ENCODE measurements at regions not wholly inside any gene's neighbourhood (a gene's known extent, or its start where the extent isn't known, plus 50 kb on each side); places are given as distances from the start of the nearest gene placed in this dataset.

DNA sequence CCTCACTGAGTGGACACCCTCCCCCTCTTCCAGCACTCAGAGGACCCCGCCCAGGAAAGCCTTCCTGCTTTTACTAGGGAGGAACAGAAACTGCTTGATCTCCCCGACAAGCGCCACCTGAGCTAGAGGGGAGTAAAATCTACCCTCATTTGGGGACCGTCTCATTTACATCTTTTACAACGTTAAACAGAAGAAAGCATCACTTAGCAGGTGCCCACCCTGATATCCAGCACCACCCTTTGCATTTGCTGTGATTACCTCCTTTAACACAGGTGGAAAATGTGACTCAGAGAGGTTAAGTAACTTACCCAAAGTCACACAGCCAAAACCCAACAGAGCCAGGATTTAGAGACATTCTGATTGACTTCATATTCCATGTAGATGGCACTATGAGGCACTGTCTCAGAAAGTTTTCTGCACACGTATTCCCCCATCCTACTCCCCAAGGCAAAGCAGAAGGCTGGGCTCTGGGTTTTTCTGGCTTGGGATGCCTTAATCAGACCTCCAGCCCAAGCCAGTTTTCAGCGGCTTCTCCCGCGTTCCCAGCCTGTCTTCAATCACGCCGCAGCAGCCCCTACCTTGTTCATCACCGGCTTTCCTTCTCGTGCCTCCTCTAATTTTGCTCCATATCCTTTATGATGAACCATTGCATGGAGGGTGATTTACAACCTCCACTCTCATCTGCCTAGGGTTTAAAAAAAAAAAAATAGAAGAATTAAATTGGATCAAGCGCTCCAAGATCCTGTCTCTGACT, 314.6 kb upstream of the PROK2 start:
- H3K27ac ChIP-seq (ENCODE audit: low read depth, low read length, severe bottlenecking): no peak overlapping the region
- WGBS, 2 experiments (ENCODE audit: insufficient coverage in 2 of 2): 46 to 53% methylated on average over 10 of the region's 14 CpGs

DNA sequence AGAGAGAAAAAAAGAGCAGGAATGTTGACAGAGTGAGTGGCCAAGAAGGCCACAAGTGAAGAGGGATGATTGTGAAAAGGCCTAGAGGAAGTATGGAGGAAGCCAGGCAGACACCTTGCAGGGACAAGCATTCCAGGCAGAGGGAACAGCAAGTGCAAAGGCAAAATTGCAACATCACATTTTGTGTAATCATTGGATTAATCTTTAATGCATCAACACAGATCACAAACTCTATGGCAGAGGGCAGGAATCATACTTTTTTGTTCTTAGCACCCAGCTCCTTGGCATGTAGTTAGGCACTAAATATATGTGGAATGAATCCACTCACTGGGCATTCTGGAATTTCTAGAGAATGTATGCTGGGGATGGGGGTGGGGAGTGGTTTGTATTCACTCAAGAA, 312.1 kb upstream of the PROK2 start:
- Histone ChIP-seq H3K27ac (ENCODE audit: low read depth, low read length, severe bottlenecking) (no peak overlapping the region), H3K9me3 (ENCODE audit: control insufficient read depth, low read length) (no peaks in the 10 kb centered on the region), H3K36me3 (ENCODE audit: control insufficient read depth, insufficient read depth, low read length) (no peaks in the 10 kb centered on the region), H3K4me1 (ENCODE audit: control insufficient read depth, insufficient read depth, low read length, poor library complexity, severe bottlenecking) (peaks cover 3% of the 10 kb centered on the region), H3K4me3 (ENCODE audit: extremely low read depth, insufficient read depth, low read length, poor library complexity, severe bottlenecking) (no peak overlapping the region)

More for the DNA sequence above, 314.6 kb upstream of the PROK2 start:
- peaks cover 3% of the 10 kb centered on the region for H3K4me1 ChIP-seq (ENCODE audit: control insufficient read depth, insufficient read depth, low read length, poor library complexity, severe bottlenecking)
- H3K36me3 ChIP-seq (ENCODE audit: control insufficient read depth, insufficient read depth, low read length): no peaks in the 10 kb centered on the region
- H3K9me3 ChIP-seq (ENCODE audit: control insufficient read depth, low read length): no peaks in the 10 kb centered on the region
- H3K4me3 ChIP-seq (ENCODE audit: extremely low read depth, insufficient read depth, low read length, poor library complexity, severe bottlenecking): peak overlapping the region; percentile 36

- WGBS, 2 experiments (ENCODE audit: insufficient coverage in 2 of 2): 70 to 87% methylated on average over 1 to 3 of the region's 4 CpGs
- H3K4me1 ChIP-seq (ENCODE audit: control insufficient read depth, insufficient read depth, low read length, poor library complexity, severe bottlenecking): peaks cover 3% of the 10 kb centered on the region
- no peak overlapping the region for H3K4me3 ChIP-seq (ENCODE audit: extremely low read depth, insufficient read depth, low read length, poor library complexity, severe bottlenecking)
- H3K27ac ChIP-seq (ENCODE audit: low read depth, low read length, severe bottlenecking): no peak overlapping the region
- no peaks in the 10 kb centered on the region for H3K9me3 ChIP-seq (ENCODE audit: control insufficient read depth, low read length)
- H3K36me3 ChIP-seq (ENCODE audit: control insufficient read depth, insufficient read depth, low read length): no peaks in the 10 kb centered on the region
Measured at GRCh38 chr3:72095521-72095920, 310.6 kb upstream of the PROK2 start.

DNA sequence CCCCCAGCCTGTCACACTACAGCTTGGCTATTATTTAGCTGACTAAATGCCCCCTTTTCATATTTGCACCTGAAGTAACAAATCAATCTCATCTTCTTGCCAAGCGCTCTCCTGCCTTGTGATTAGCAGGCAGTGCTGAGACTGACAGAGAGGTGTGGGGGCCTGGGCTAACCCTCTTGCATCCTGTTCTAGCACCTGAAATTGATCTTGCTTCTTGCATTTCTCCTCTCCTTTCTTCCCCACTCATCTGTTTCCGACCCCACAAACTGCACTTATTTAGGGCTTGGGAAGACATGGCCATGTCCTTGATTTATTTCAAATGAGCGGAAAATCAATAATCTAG, 309.0 kb upstream of the PROK2 start:
- Histone ChIP-seq H3K4me3 (ENCODE audit: extremely low read depth, insufficient read depth, low read length, poor library complexity, severe bottlenecking) (no peak overlapping the region), H3K4me1 (ENCODE audit: control insufficient read depth, insufficient read depth, low read length, poor library complexity, severe bottlenecking) (no peaks in the 10 kb centered on the region), H3K27ac (ENCODE audit: low read depth, low read length, severe bottlenecking) (no peak overlapping the region), H3K9me3 (ENCODE audit: control insufficient read depth, low read length) (no peaks in the 10 kb centered on the region), H3K36me3 (ENCODE audit: control insufficient read depth, insufficient read depth, low read length) (no peaks in the 10 kb centered on the region)
- WGBS, 2 experiments (ENCODE audit: insufficient coverage in 2 of 2): 80 to 94% methylated on average over 1 to 2 of the region's 3 CpGs

DNA sequence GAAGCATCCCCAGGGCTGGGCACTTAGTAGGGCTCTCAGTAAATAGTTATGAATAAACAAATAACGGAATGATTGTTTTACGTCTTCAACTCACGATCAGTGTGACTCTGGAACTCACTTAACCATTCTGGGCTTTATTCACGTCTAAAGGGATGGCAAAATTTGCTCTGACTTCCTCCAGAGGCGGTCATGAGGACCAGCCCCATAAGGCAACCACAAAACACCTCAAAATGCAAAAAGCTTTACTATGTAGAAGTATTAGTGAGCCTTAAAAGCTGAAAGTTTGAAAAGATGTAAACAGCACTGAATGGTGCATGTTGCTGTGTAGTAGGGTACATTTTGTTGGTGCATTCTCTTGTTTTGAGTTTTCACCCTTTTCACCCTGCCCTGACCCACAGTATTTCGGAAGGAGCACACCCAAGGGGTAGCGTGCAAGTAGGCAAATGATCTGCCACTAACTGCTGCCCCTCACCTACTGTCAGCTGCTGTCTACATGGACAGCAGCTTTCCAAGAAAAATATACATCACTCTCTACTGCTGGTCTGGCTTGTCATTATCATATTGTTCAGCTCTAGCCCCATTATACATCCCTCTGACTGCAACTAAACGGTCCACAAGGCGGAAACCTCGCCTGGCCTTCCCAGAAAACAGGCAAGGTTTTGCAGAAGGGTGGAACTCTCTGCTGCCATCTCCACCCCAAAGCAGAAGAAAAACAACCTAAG, 308.5 kb upstream of the PROK2 start:
- Histone ChIP-seq H3K36me3 (ENCODE audit: control insufficient read depth, insufficient read depth, low read length) (no peaks in the 10 kb centered on the region), H3K27ac (ENCODE audit: low read depth, low read length, severe bottlenecking) (no peak overlapping the region), H3K9me3 (ENCODE audit: control insufficient read depth, low read length) (no peaks in the 10 kb centered on the region), H3K4me3 (ENCODE audit: extremely low read depth, insufficient read depth, low read length, poor library complexity, severe bottlenecking) (no peak overlapping the region), H3K4me1 (ENCODE audit: control insufficient read depth, insufficient read depth, low read length, poor library complexity, severe bottlenecking) (no peaks in the 10 kb centered on the region)
- 87 to 98% methylated on average over 7 to 9 of the region's 10 CpGs for WGBS, 2 experiments (ENCODE audit: insufficient coverage in 2 of 2)

DNA sequence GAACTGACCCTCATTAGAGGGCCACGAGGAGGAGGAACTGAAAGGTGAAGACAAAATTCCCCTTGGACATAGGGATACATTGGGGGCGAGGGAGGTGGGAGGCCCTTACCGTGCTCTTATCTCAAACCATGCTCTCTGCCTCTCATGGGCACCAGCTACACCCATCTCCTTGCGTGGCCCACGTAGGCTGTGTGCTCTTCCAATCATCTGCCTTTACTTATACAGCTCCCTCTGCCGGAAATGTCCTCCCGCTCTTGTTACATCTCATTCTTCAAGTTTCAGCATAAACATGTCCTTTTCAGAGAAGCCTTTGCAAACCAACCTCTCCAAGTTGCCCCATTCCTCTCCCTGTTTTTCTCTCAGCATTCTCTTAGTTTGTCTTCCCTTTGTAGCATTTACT, 307.8 kb upstream of the PROK2 start:
- no peaks in the 10 kb centered on the region for H3K9me3 ChIP-seq (ENCODE audit: control insufficient read depth, low read length)
- no peaks in the 10 kb centered on the region for H3K4me1 ChIP-seq (ENCODE audit: control insufficient read depth, insufficient read depth, low read length, poor library complexity, severe bottlenecking)
- no peak overlapping the region for H3K4me3 ChIP-seq (ENCODE audit: extremely low read depth, insufficient read depth, low read length, poor library complexity, severe bottlenecking)
- 81 to 95% methylated on average over 6 to 7 of the region's 7 CpGs for WGBS, 2 experiments (ENCODE audit: insufficient coverage in 2 of 2)
- no peak overlapping the region for H3K27ac ChIP-seq (ENCODE audit: low read depth, low read length, severe bottlenecking)
- H3K36me3 ChIP-seq (ENCODE audit: control insufficient read depth, insufficient read depth, low read length): no peaks in the 10 kb centered on the region

- Histone ChIP-seq H3K36me3 (ENCODE audit: control insufficient read depth, insufficient read depth, low read length) (no peaks in the 10 kb centered on the region), H3K9me3 (ENCODE audit: control insufficient read depth, low read length) (no peaks in the 10 kb centered on the region), H3K4me3 (ENCODE audit: extremely low read depth, insufficient read depth, low read length, poor library complexity, severe bottlenecking) (no peak overlapping the region), H3K4me1 (ENCODE audit: control insufficient read depth, insufficient read depth, low read length, poor library complexity, severe bottlenecking) (no peaks in the 10 kb centered on the region), H3K27ac (ENCODE audit: low read depth, low read length, severe bottlenecking) (no peak overlapping the region)
- 89 to 97% methylated on average over 9 to 11 of the region's 12 CpGs for WGBS, 2 experiments (ENCODE audit: insufficient coverage in 2 of 2)
Measured at GRCh38 chr3:72088486-72089025, 303.6 kb upstream of the PROK2 start.

GRCh38 chr3:72087420-72087819, 302.5 kb upstream of the PROK2 start:
- 89 to 96% methylated on average over 5 to 9 of the region's 10 CpGs for WGBS, 2 experiments (ENCODE audit: insufficient coverage in 2 of 2)
- no peaks in the 10 kb centered on the region for H3K36me3 ChIP-seq (ENCODE audit: control insufficient read depth, insufficient read depth, low read length)
- no peaks in the 10 kb centered on the region for H3K4me1 ChIP-seq (ENCODE audit: control insufficient read depth, insufficient read depth, low read length, poor library complexity, severe bottlenecking)
- H3K27ac ChIP-seq (ENCODE audit: low read depth, low read length, severe bottlenecking): no peak overlapping the region
- no peaks in the 10 kb centered on the region for H3K9me3 ChIP-seq (ENCODE audit: control insufficient read depth, low read length)
- no peak overlapping the region for H3K4me3 ChIP-seq (ENCODE audit: extremely low read depth, insufficient read depth, low read length, poor library complexity, severe bottlenecking)

DNA sequence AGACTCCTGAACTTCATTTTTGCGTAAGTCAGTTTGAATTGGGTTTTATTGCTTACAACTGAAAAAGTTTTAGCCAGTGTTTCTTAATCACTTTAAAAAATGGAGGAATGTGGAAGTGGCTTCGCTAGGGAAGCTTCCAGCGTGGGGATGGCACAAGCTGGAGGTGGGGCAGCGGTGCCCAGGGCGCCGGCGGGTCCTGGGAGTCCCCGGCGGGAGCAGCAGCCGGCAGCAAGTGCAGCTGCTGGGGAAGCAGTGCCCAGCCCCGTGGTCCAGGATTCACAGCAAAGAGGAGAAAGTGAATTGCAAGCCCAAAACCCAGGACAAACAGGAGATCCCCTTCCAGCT, 301.8 kb upstream of the PROK2 start:
- no peak overlapping the region for H3K4me3 ChIP-seq (ENCODE audit: extremely low read depth, insufficient read depth, low read length, poor library complexity, severe bottlenecking)
- no peaks in the 10 kb centered on the region for H3K9me3 ChIP-seq (ENCODE audit: control insufficient read depth, low read length)
- WGBS, 2 experiments (ENCODE audit: insufficient coverage in 2 of 2): 86 to 98% methylated on average over 10 to 11 of the region's 11 CpGs
- no peaks in the 10 kb centered on the region for H3K36me3 ChIP-seq (ENCODE audit: control insufficient read depth, insufficient read depth, low read length)
- H3K27ac ChIP-seq (ENCODE audit: low read depth, low read length, severe bottlenecking): no peak overlapping the region
- H3K4me1 ChIP-seq (ENCODE audit: control insufficient read depth, insufficient read depth, low read length, poor library complexity, severe bottlenecking): no peaks in the 10 kb centered on the region

- Histone ChIP-seq H3K27ac (ENCODE audit: low read depth, low read length, severe bottlenecking) (no peak overlapping the region), H3K9me3 (ENCODE audit: control insufficient read depth, low read length) (no peaks in the 10 kb centered on the region), H3K4me3 (ENCODE audit: extremely low read depth, insufficient read depth, low read length, poor library complexity, severe bottlenecking) (no peak overlapping the region), H3K36me3 (ENCODE audit: control insufficient read depth, insufficient read depth, low read length) (no peaks in the 10 kb centered on the region), H3K4me1 (ENCODE audit: control insufficient read depth, insufficient read depth, low read length, poor library complexity, severe bottlenecking) (no peaks in the 10 kb centered on the region)
- WGBS, 2 experiments (ENCODE audit: insufficient coverage in 2 of 2): 80 to 84% methylated on average over 2 to 5 of the region's 5 CpGs
Measured at GRCh38 chr3:72086042-72086742, 301.2 kb upstream of the PROK2 start.
